ENCODE measurements at regions not wholly inside any gene's neighbourhood (a gene's known extent, or its start where the extent isn't known, plus 50 kb on each side); places are given as distances from the start of the nearest gene placed in this dataset.

DNA sequence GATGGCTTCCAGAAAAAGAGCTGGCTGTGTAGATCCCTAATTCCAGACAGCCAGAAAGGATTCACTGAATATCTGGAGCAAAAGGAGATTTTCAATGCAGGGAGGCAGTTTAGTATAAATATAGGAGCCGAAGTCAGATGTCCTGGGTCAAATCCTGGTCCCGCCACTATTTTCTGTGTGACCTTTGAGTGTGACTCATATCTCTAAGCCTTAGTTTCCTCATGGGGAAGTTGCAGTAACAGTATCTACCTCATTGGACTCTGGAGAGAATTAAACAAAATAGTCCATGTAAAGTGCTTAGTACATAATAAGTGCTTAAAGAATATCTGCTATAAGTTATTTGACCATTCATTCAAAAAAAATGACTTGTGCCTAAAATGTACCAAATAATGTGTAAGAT lies 52.1 kb upstream of the ITGA6 start:
- Histone ChIP-seq H3K27me3 (ENCODE audit: control insufficient read depth, insufficient read depth, low read length) (no peaks in the 10 kb centered on the region), H3K36me3 (ENCODE audit: control insufficient read depth, insufficient read depth, low read length) (no peaks in the 10 kb centered on the region), H3K4me3 (ENCODE audit: low read length) (no peak overlapping the region), H3K9ac (ENCODE audit: low read length) (no peak overlapping the region), H3K4me1 (ENCODE audit: control insufficient read depth, insufficient read depth, low read length) (no peaks in the 10 kb centered on the region), H3K27ac (ENCODE audit: low read depth, low read length) (no peak overlapping the region)

- Histone ChIP-seq H3K36me3 (ENCODE audit: control insufficient read depth, insufficient read depth, low read length) (no peaks in the 10 kb centered on the region), H3K4me1 (ENCODE audit: control insufficient read depth, insufficient read depth, low read length) (no peaks in the 10 kb centered on the region), H3K4me3 (ENCODE audit: low read length) (no peak overlapping the region), H3K27me3 (ENCODE audit: control insufficient read depth, insufficient read depth, low read length) (no peaks in the 10 kb centered on the region), H3K27ac (ENCODE audit: low read depth, low read length) (no peak overlapping the region), H3K9ac (ENCODE audit: low read length) (no peak overlapping the region)
Observed at GRCh38 chr2:172376016-172376415, 51.4 kb upstream of the ITGA6 start.

- Histone ChIP-seq H3K4me3 (ENCODE audit: low read length) (no peak overlapping the region), H3K9ac (ENCODE audit: low read length) (no peak overlapping the region), H3K27ac (ENCODE audit: low read depth, low read length) (no peak overlapping the region), H3K36me3 (ENCODE audit: control insufficient read depth, insufficient read depth, low read length) (no peaks in the 10 kb centered on the region), H3K4me1 (ENCODE audit: control insufficient read depth, insufficient read depth, low read length) (no peaks in the 10 kb centered on the region), H3K27me3 (ENCODE audit: control insufficient read depth, insufficient read depth, low read length) (no peaks in the 10 kb centered on the region)
Observed at GRCh38 chr2:172376505-172377125, 50.8 kb upstream of the ITGA6 start.

- Histone ChIP-seq H3K4me3 (ENCODE audit: low read length) (no peak overlapping the region), H3K4me1 (ENCODE audit: control insufficient read depth, insufficient read depth, low read length) (no peaks in the 10 kb centered on the region), H3K27ac (ENCODE audit: low read depth, low read length) (no peak overlapping the region), H3K36me3 (ENCODE audit: control insufficient read depth, insufficient read depth, low read length) (no peaks in the 10 kb centered on the region), H3K27me3 (ENCODE audit: control insufficient read depth, insufficient read depth, low read length) (no peaks in the 10 kb centered on the region), H3K9ac (ENCODE audit: low read length) (no peak overlapping the region)
Observed at GRCh38 chr2:172377408-172377807, 50.0 kb upstream of the ITGA6 start.
